NCI-H2029 (cell line): ENCODE measurements at regions not wholly inside any gene's neighbourhood (a gene's known extent, or its start where the extent isn't known, plus 50 kb on each side); places are given as distances from the start of the nearest gene placed in this dataset.
A peak's percentile ranks its signal among the peaks of the same experiment; 100 is the strongest.

Experiments
- DNase-seq: peaks from one replicate; lab custom pipeline; 2025; lab: John Stamatoyannopoulos, UW

GRCh38 chr1:221470000-221470698 lies 271.7 kb downstream of the DUSP10 start:
- DNase-seq: no peak

- DNase-seq: no peak
Observed at GRCh38 chr1:221473411-221473810, 268.5 kb downstream of the DUSP10 start.

GRCh38 chr1:221477252-221477651 lies 264.6 kb downstream of the DUSP10 start:
- DNase-seq: no peak

GRCh38 chr1:221478050-221478949 lies 263.6 kb downstream of the DUSP10 start:
- DNase-seq: no peak

GRCh38 chr1:221487781-221488524 lies 253.9 kb downstream of the DUSP10 start:
- DNase-seq: peak; percentile 53

- no peak for DNase-seq
Observed at GRCh38 chr1:221488550-221488949, 253.3 kb downstream of the DUSP10 start.

- DNase-seq: no peak
Observed at GRCh38 chr1:221494670-221495069, 247.2 kb downstream of the DUSP10 start.

GRCh38 chr1:221497046-221497445 lies 244.8 kb downstream of the DUSP10 start:
- DNase-seq: no peak

GRCh38 chr1:221503268-221503667 lies 238.6 kb downstream of the DUSP10 start:
- DNase-seq: no peak

GRCh38 chr1:221509575-221510355 lies 232.1 kb downstream of the DUSP10 start:
- DNase-seq: no peak

- no peak for DNase-seq
Observed at GRCh38 chr1:221510793-221511503, 230.9 kb downstream of the DUSP10 start.

- DNase-seq: no peak
Observed at GRCh38 chr1:221511797-221512196, 230.1 kb downstream of the DUSP10 start.

- no peak for DNase-seq
Observed at GRCh38 chr1:221514806-221515205, 227.1 kb downstream of the DUSP10 start.

GRCh38 chr1:221515496-221515895 lies 226.4 kb downstream of the DUSP10 start:
- DNase-seq: no peak

GRCh38 chr1:221517961-221518360 lies 223.9 kb downstream of the DUSP10 start:
- no peak for DNase-seq

- DNase-seq: no peak
Observed at GRCh38 chr1:221520250-221520649, 221.6 kb downstream of the DUSP10 start.

- DNase-seq: no peak
Observed at GRCh38 chr1:221521686-221522085, 220.2 kb downstream of the DUSP10 start.

- no peak for DNase-seq
Observed at GRCh38 chr1:221522529-221522940, 219.4 kb downstream of the DUSP10 start.

- no peak for DNase-seq
Observed at GRCh38 chr1:221525749-221526148, 216.1 kb downstream of the DUSP10 start.

GRCh38 chr1:221527302-221527701 lies 214.6 kb downstream of the DUSP10 start:
- DNase-seq: no peak
